Epithelial cell of esophagus (primary cell): ENCODE measurements at regions not wholly inside any gene's neighbourhood (a gene's known extent, or its start where the extent isn't known, plus 50 kb on each side); places are given as distances from the start of the nearest gene placed in this dataset.

Source experiments
- DNase-seq: peaks from one replicate; pipeline ENCODE4 v3.0.0; 2010; ENCODE audit warnings: low read depth
- H3K4me3 ChIP-seq: 2 replicates; pipeline ENCODE4 v1.5.1; 2011; ENCODE audit warnings: mild to moderate bottlenecking, low read length, control low read depth
- CTCF ChIP-seq: IDR thresholded peaks from 2 replicates; pipeline ENCODE4 v1.5.1; 2011; ENCODE audit warnings: low read depth, mild to moderate bottlenecking, low read length, control low read depth, inconsistent platforms; ENCODE audit not compliant: insufficient read depth; ENCODE audit errors: missing control alignments

- DNase-seq: no peak
- H3K4me3 ChIP-seq: no peak overlapping the region
- no peak for TF ChIP-seq CTCF
Measured at GRCh38 chr12:28893856-28894255, 255.2 kb upstream of the FAR2 start.

- H3K4me3 ChIP-seq: no peak overlapping the region
- no peak for DNase-seq
- TF ChIP-seq CTCF: no peak
Measured at GRCh38 chr12:28896421-28896820, 252.7 kb upstream of the FAR2 start.

- no peak overlapping the region for H3K4me3 ChIP-seq
- TF ChIP-seq CTCF: no peak
- no peak for DNase-seq
Measured at GRCh38 chr12:28898038-28898437, 251.0 kb upstream of the FAR2 start.

GRCh38 chr12:28899951-28900350 is 249.1 kb upstream of the FAR2 start:
- DNase-seq: peak; percentile 83
- TF ChIP-seq CTCF: no peak
- H3K4me3 ChIP-seq: no peak overlapping the region

GRCh38 chr12:28905220-28905955 is 243.7 kb upstream of the FAR2 start:
- TF ChIP-seq CTCF: no peak
- H3K4me3 ChIP-seq: no peak overlapping the region
- DNase-seq: peak; percentile 49

GRCh38 chr12:28908646-28909045 is 240.4 kb upstream of the FAR2 start:
- DNase-seq: no peak
- no peak for TF ChIP-seq CTCF
- H3K4me3 ChIP-seq: no peak overlapping the region

GRCh38 chr12:28909291-28909690 is 239.8 kb upstream of the FAR2 start:
- DNase-seq: peak; percentile 46
- no peak overlapping the region for H3K4me3 ChIP-seq
- no peak for TF ChIP-seq CTCF
